Activated CD4-positive, alpha-beta T cell treated with anti-CD3 and anti-CD28 coated beads, Interleukin-2, amount 50 U/mL, for 4 hours (primary cell): ENCODE measurements at regions not wholly inside any gene's neighbourhood (a gene's known extent, or its start where the extent isn't known, plus 50 kb on each side); places are given as distances from the start of the nearest gene placed in this dataset.
"Not testable (repeated sequence)": the region's sequence is repeated elsewhere in the genome, so short reads cannot be mapped to it uniquely, and the experiment has no call there.

Source experiments
- DNase-seq, 2 experiments: peaks; one replicate each; pipeline ENCODE4 v3.0.0-alpha.2; 2020

- DNase-seq = no peak
Measured at GRCh38 chr1:30525971-30526651, 197.3 kb downstream of the MATN1 start.

- no peak for DNase-seq
Measured at GRCh38 chr1:30525631-30525970, 197.8 kb downstream of the MATN1 start.

GRCh38 chr1:30524840-30525617 is 198.4 kb downstream of the MATN1 start:
- no peak for DNase-seq

- DNase-seq = not testable (repeated sequence)
Measured at GRCh38 chr1:30524025-30524555, 199.3 kb downstream of the MATN1 start.

GRCh38 chr1:30523055-30524020 is 200.0 kb downstream of the MATN1 start:
- no peak for DNase-seq

DNA sequence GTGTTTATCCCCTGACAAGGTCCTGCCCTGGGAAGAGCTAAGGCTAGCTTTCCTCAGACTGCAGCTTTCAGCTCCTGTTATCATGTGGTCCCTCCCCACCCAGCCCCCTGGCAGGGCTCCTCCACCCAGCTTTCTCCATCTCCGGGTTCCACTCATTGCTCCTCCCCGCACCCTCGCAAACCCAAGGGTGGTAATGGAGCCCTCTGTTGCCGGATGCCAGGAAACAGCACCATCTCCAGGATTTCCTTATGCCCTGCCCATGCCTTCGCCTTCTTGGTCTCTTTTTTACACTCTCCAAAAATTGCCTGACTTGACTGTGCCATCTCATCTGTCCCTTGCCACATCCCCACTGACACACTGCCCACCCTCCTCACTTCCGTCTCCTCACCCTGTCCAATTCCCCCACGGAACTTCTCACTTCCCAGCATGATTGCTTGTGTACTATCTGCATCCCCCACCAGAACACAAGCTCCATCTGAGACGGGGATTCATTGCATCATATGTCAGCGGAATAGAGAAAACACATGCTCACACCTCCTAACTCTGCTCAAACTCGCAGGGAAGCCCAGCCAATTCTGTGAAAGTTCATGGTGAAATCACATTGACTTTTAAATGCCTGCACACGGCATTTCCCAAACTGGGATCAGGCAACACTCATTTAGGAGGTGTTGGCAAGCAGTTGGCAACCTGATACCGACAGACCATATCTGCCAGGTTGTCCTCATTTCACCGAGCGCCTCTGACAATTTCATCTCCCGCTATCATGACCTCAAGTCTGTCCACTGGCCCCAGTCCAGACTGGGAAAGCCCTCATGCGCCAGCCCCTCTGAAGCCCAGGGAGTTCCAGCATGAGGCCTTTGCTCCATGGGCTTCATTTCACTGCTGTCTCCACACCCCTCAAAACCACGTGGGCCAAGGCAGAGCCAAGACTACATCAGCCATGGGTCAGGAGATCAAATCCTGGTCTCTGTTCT is 201.1 kb downstream of the MATN1 start:
- DNase-seq = no peak

- no peak for DNase-seq
Measured at GRCh38 chr1:30521261-30521865, 202.0 kb downstream of the MATN1 start.

- no peak for DNase-seq
Measured at GRCh38 chr1:30520476-30520875, 202.9 kb downstream of the MATN1 start.

GRCh38 chr1:30519201-30519763 is 204.1 kb downstream of the MATN1 start:
- no peak for DNase-seq

DNA sequence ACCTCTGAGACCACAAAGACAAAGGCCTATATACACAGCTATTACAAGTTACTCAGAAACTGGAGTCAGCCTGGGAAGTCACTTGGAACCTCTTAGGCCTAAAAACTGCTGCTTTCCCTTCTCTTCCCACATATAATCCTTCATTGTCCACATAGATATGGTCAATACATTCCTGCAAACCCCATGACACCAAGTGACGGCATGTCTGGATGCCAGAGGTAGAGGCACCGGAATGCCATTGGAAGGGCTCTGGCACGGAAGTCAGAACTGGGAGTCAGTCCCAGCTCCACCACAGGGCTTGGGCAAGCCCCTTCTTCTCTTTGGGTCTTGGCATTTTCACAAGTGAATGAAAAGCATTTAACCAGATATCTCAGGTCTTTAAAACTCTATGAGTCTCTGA is 204.7 kb downstream of the MATN1 start:
- no peak for DNase-seq

DNA sequence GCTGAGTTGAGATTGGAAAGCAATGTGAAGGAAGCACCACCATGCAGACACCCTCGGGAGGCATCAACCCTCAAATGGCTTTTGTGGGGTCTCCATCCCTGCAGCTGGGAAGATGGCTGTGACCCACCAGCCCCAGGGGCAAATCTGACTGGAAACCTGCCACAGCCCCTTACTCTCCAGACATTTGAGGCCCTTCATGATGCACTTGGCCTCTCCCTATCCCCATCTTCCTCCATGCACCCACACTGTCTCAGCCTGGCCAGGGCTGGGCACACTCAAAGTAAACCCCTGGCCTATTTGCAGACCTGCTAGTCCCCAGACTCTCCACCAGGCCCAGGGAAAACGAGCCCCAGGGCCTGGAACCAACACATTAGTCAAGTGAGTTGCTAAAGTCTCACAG is 205.2 kb downstream of the MATN1 start:
- no peak for DNase-seq

GRCh38 chr1:30517666-30518065 is 205.7 kb downstream of the MATN1 start:
- DNase-seq = not testable (repeated sequence)

DNA sequence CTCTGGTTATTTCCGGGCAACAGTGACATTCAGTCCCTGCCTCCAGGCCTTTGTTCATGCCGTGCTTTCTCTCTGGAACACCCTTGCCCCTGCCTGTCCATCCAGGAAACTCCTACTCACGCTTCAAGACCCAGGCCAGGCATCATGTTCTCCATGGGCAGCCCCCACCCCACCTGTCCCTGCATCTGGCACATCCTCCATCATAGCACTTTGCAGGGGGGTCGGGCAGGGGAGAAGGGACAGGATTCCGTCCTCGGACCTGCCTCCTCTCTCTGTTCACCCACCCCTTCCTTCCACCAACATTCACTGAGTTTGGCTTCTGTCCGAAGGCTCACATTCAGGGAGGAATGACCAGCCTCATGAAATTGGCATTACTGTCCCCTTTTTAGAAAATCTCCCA is 206.1 kb downstream of the MATN1 start:
- DNase-seq = not testable (repeated sequence)

- DNase-seq = no peak
Measured at GRCh38 chr1:30516485-30516858, 206.9 kb downstream of the MATN1 start.

- no peak for DNase-seq
Measured at GRCh38 chr1:30515755-30516484, 207.5 kb downstream of the MATN1 start.

GRCh38 chr1:30514945-30515344 is 208.4 kb downstream of the MATN1 start:
- no peak for DNase-seq

DNA sequence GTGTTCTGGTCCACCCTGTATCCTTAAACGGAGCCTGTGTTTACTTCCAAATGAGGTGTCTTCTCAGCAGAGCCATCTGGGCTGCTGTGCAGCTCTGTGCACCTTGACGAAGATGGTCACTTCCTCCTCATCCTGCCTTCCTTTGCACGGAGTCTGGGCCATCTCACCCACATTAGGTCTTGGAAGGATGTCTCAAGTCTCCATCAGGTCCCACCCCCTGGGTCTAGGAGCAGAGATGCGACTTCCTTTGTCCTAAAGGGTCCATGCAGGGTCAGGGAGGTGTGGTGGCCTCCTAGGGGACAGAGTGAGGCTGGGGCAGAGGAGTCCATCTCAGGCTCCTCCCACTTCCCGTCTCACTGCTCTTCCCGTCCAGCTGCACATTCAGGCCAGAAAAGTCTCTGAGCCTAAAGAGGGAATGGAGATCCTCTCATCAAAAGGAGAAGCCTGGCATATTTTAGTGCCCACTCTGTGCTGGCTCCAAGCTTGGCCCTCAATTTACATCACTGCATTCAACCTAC is 209.2 kb downstream of the MATN1 start:
- no peak for DNase-seq

DNA sequence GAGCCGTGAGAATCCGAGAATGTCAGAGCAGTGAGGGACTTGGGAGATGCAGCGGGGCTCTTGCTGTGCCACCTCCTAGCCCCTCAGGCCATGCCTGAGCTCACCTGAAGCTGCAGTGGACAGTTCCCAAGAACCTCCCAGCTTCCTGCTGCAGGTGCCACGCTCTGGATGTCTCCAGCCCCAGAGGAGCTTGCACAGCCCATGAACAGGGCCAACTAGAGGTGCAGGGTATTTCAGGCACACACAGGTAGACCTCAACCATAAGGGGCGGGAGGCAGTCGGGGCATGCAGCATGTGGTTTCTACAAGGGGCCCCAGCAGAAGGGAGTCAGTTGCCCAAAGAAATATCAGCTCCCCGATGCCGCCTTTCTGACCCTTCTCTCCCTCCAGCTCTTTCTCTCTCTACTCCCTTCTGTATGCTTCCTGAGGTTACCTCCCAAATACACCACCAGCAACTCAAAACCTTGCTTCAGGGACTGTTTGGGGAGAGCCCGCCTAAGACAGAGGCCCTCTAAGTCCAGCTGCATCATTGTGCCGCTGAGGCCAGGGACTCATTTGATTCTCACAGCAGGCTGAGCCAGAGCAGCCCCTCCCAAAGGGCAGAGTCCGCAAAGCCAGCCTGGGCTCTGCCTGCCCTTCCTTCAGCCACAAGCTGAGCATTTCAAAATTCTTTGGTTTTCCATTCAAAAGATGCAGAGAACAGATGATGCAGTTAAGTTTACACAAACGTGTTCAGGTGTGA is 209.8 kb downstream of the MATN1 start:
- DNase-seq = no peak

DNA sequence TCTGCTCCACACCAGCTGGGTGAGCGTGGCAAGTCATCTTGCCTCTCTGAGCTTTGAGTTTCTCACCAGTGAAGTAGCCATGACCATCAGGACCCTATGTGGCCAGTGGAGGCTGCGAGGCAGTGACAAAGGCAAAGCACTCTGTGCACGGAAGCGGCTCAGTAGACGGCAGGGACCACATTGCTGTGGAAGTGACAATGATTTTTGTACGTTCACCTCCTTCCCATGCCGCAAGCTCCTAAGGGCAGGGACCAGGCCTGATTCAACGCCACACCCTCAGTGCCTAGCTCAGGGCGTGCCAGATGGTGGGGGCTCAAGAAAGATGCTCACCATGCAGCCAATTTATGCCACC is 210.5 kb downstream of the MATN1 start:
- DNase-seq = no peak
